HG02973 (cell line): ENCODE measurements at regions not wholly inside any gene's neighbourhood (a gene's known extent, or its start where the extent isn't known, plus 50 kb on each side); places are given as distances from the start of the nearest gene placed in this dataset.

Experiments
- ATAC-seq: cut with Tn5 transposase; IDR thresholded peaks from one replicate; pipeline ENCODE4 v1.9.1; 2021; ENCODE audit warnings: moderate library complexity; ENCODE audit not compliant: unreplicated experiment

DNA sequence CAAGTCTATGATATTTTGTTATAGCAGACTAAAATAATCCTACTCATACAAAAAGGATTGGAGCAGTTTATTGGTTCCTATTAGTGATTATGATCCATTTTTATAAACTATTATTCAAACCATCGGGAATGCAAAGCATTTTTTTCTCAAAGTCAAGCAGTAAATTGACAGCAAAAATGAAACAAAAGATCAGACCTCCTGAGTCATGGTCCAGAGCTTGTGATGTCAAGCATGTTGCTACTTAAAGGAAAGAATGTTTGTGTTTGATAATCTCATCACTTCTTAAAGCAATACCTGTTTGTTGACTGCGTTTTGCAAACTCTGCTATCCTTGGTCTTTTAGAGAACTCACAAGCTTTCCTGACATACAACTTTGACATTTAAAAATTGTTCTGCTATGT lies 204.4 kb downstream of the SAMD5 start:
- ATAC-seq, result no peak

DNA sequence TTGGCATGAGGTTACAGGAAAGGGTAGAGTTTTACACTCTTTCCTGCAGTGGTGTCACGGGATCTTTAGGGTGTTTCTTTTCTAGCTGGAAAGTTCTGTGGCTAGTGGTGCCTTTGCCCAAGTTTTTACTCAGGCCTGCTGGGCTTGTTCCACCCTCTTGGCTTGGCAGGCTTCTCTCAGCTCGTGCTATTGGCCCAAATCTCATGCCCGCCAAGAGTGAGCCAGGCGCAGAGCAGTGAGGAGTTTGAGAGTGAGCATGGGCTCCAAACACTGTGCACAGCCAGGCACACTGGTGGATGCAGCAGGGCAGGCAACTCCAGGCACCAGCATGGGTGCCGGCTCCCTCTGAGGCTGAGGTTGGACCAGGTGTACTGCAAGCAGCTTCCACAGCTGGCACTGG lies 206.5 kb downstream of the SAMD5 start:
- no peak for ATAC-seq

DNA sequence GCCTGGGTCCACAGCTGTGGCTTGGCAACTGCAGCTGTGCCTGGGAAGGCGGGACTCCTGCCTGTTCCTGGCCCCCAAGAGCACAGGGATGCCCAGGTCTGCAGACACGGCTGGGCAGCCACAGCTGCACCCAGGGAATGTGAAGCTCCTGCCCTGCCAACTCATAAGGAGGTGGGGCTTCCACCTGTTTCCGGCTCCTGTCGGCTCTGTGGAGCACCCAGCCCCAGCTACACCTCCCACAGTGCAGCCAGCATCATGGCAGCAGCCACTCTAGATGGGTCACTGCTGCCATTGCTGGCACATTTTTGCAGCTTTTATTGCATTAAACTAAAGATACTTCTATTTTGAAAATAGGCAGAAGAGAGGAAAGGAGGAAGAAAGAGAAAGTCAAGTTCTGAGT lies 207.9 kb downstream of the SAMD5 start:
- no peak for ATAC-seq

DNA sequence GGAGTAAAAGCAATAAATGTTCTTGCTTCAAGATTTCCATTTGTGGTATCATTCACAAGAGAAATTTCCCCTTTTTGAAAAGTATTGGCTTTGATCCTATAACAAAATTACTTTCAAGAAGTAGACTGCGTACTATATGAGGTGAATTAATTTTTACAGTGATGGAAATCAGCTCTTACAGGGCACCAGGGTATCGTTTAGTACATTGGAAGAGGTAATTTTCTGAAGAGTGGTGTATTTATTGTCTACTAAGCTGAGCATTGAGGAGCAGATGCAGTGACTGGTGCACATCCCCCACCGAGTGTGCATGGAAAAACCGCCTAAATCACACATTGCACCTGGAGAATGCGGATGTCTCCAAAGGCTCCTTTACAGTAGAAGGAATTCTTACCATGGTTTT lies 209.5 kb downstream of the SAMD5 start:
- ATAC-seq, result no peak

DNA sequence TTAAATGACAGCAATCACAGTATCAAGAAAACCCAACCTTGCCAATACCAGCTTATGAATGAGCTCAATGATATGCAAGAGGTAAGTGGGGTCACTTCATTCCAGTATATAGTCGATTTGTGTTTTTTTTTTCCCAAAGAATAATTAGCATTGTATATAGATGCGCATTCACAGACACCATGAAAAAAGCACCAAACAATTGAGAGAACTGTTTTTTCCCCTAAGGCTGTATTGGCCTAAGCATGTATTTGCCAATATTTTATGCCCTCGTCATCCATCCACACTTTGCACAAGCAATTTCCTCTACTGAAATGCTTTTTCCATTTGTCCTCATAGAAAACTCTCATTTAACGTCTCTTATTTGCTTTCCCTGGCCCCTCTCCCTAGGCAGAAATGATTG lies 213.7 kb downstream of the SAMD5 start:
- ATAC-seq, result no peak

DNA sequence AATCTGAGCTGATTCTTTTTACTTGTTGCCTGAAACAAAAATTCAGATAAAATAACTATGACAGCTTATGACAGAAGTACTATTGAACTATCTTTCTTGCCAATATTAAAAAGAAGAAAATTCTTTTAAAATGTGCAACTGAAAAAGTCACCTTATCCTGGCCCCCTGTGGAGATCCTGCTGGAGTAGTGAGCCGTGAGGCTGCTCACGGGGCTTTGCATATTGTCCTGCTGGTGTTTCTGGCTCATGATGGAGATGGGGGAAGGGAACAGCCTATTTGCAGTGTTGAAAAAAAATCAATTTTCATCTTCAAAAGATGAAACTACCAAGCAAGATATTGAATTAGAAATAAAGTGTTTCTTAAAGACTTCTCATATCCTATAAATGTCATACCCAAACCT lies 216.0 kb downstream of the SAMD5 start:
- ATAC-seq, result no peak

DNA sequence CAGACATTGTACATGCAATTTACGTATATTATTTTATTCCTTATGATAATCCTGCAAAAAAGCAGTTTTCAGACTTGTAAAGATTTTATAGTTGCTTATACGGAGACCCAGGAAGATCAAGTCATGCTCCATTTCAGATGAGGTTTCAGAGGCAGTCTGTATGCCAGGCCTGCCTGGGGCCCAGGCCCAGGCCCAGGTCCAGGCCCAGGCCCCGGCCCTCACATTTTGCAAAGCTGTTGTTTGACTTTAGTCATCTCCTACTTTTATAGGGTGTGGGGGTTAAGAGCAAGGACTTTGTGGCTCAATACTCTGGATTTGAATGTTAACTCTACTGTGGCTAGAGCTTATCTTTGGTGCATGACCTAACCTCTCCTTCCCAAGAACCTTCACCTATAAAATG lies 217.9 kb downstream of the SAMD5 start:
- no peak for ATAC-seq

DNA sequence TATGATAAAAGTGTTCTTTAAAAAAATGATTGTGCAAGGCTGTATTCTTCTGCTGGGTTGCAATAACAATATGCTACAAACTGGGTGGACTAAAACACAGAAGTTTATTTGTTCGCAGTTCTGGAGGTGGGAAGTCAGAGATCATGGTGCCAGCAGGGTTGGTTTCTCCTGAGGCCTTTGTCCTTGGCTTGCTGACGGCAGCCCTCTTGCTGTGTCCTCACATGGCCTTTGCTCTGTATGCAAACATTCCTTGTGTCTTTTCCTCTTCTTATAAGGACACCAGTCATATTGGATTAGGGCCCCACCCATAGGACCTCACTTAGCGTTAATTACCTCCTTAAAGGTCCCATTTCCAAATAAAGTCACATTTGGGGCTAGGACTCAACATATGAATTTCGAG lies 220.4 kb downstream of the SAMD5 start:
- ATAC-seq, result no peak

DNA sequence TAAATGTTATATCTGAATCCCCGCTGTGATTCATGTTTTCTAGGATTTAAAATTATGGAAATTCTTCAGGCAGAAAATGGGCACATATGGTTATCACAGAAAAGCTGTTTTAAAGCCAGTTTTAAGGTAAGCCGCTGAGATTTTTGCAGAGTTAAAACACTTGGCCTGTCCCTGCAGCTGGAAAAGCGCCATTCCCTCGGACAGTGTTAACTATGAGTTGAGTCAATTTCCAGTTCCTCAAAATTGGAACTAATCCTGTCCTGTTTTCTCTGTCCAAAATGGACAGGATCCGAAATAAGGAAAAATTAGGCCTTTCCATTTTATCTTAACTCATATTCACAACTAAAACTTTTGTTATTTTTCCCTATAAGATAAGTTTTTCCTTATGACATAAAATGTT lies 225.2 kb downstream of the SAMD5 start:
- no peak for ATAC-seq

DNA sequence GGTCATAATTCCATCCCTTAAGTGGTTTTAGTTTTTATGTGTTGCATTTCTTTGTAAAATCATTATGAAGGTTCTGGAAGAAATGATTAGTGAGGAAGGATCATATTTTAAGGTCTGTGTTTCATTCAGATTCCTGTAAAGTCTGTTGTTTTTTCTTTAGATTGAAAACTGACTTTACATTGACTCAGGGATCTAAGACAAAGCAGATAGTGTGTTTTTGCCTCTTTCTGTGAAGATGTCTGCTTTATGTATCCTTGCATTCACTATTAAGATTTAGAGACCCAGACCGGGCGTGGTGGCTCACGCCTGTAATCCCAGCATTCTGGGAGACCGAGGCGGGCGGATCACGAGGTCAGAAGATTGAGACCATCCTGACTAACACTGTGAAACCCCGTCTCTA lies 225.7 kb downstream of the SAMD5 start:
- no peak for ATAC-seq

DNA sequence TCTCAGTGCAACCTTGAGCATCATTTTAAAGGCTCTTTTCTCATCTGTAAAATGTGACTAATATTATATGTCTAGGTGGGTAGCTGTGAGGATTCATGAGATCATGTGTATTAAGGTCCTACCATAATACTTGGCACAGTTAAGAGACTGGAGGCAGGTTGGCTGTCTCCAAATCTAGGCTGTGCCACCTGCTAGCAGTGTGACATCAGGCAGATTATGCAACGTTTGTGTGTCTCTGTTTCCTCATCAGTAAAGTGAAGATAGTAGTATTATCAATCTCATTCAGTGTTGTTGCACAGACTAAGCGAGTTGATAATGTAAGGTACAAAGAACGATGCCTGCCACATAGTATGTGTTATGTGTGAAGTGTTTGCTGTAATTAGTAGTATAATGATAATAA lies 227.4 kb downstream of the SAMD5 start:
- no peak for ATAC-seq

DNA sequence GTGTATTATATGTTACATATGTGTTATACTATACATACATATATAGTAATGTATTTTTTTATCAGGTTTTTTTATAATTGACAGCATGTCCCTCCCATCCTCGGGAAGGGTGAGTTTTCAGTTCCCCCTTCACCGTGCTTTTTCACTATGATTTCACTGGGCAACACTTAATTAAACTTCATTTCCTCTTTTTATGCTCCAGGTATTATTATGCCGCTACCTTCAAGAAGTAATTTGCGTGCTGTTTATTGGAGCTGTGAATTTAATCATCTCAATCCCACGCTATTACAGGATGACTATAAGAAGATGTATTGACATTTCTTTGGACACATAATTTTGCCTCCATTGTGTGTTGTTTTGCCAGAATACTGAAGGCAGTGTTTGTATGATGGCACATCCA lies 228.6 kb downstream of the SAMD5 start:
- no peak for ATAC-seq

DNA sequence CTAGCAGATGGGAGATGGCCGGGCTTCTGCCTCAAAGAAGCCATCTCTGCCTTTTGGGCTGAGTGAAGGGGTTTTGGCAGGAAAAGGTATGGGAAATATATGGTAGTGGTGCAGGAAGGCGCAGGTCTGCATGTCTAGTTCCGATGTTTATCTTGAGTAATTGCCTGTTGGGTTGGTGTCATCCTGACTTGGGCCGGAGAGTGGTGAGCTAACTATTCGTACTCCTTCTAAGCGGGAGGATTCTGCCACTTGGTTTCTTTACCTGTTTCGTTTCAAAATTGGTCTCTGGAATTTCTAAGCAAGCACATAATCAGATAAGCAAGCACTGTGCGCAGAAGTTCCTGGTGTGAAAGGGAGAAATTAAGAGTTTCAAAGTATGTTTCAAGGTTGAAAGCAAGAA lies 229.6 kb downstream of the SAMD5 start:
- ATAC-seq, result no peak

DNA sequence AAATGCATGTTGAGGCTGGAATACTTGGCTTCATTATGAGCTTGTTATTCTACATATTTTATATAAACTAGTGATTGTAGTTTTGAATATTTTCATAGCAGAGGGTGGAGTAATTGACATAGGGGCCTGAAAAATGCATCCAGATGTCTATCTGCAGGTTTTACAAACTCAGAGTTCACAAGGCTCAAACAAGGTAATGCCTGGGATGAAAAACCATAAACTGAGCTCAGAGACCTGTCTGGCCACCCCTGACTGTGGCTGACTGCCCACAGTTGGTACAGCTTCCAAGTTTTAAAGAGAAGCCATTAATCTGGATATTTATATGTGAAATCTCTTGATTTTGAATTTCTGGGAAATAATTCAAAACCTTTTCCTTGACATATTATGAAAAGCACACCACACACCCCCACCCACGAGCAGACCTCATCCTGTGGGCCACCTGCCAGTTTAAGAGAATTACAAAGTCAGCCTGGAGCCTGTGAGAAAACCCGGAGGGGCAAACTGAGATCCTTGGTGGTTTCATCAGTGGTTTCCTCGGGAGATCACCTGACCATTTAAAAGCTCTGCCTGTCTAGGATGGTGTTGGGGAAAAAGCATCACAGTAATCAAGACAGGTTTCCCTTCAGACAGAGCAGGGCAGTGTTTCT lies 230.1 kb downstream of the SAMD5 start:
- ATAC-seq, result no peak

DNA sequence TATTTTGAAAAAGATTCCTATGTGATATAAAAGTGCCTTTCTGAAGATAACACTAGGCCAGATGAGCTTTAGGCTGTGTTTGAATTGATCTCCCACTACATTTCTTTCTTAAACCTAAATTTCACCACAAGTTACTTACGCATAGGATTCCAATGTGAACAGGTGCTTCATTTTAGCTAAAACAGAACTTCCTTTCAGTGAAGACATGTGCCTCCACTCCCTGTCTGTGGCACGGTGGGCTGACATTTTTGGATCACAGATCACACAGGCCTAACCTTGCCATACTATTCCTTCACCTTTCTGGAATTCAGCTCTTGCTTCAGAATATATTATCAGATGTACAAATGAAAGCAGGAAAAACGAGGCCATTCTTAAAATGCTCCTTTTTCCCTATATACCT lies 231.8 kb downstream of the SAMD5 start:
- ATAC-seq, result no peak

DNA sequence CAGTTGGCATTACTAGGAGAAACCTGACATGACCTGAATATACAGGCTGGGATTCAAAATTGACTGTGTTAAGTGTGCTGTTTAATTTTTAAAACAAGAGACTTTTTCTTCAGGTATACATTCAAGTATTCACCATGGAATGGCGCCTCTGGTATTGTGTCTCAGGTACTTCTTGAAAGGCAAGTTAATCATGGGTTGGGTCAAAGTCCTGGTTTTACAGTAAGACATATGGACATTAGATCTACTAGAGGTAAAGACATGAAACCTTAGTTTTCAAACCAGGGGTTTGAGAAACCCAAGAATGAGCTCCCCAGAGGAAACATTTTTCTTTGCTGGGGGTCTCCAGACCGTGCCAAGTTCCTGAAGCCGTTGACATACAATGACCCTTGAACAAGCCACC lies 232.4 kb downstream of the SAMD5 start:
- ATAC-seq, result no peak

DNA sequence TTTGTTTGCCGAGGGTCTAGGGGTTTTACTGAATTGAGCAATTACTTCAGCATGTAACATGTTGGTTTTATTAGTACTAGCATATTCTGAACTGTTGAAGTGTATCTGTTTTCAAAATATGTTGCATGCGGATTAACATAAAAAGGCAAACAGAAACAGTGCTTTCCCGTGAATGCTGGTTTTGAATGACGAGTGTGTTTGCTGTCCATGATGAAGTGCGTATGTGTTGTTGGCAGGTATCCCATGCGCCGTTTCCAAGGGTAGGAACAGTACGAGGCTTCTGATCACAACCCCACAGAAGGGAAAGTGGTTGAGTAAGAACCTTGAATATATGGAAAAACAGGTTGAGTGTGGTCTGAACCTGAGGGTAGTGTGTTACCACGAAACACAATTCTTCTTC lies 232.9 kb downstream of the SAMD5 start:
- ATAC-seq, result no peak

DNA sequence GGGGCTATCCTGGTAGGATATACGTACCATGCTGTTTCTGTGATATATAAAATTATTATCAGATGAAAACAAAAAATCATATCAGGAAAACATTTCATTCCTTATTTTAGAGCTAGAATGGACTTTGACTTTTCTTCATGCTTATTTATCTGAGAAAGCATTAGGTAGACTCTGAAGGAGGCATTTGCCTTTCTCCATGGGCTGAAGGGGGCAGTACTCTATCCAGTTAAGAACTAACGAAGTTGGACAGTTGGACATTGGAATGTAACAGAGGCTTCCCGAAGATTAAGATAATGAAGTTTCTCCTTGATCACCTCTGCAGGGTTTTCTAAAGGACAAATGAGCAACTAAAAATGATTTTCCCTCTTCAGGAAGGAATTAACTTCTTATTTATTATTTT lies 233.9 kb downstream of the SAMD5 start:
- no peak for ATAC-seq

DNA sequence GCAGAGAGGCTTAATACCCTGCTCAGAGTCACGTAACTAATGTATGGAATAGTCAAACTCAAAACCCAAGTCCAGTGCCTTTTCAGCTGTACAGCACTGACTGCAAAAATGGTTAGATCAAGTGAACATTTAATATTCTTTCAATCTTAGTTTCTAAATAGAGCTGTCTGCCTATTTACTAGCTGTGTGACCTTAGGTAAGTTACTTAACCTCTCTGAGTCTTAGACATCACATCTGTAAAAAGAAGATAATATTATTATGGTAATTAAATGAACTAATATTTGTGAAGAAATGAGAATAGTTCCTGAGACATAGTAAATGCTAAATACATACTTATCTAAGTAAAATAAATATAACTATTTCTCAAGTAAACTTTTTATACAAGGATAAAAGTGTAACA lies 235.5 kb downstream of the SAMD5 start:
- no peak for ATAC-seq

DNA sequence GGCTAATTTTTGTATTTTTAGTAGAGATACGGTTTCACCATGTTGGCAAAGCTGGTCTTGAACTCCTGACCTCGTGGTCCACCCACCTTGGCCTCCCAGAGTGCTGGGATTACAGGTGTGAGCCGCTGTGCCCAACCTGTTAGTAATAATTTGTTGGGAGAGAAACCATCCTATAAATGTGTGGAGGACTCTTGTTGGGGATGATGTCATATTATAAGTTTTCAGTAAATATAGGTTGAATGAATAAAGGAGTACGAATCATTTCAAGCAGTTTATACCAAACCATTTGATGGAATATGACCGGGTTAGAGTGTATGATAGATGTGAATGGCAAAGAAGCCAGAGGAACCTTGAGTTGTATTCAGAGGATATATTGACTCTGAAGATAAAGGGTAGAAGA lies 240.8 kb downstream of the SAMD5 start:
- no peak for ATAC-seq

DNA sequence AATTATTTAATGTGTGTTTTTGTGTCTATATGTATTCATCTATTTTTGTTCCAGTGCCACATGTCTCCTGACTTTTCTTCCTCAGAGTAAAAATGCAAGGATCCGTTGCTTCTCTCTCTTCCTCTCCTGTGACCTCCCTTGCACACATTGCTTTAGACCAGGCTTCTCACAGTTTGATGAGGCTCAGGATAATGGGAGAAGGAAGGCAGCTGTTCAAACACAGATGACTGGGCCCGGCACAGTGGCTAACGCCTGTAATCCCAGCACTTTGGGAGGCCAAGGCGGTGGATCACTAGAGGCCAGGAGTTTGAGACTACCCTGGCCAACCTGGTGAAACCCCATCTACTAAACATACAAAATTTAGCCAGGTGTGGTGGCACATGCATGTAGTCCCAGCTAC lies 241.9 kb downstream of the SAMD5 start:
- no peak for ATAC-seq

DNA sequence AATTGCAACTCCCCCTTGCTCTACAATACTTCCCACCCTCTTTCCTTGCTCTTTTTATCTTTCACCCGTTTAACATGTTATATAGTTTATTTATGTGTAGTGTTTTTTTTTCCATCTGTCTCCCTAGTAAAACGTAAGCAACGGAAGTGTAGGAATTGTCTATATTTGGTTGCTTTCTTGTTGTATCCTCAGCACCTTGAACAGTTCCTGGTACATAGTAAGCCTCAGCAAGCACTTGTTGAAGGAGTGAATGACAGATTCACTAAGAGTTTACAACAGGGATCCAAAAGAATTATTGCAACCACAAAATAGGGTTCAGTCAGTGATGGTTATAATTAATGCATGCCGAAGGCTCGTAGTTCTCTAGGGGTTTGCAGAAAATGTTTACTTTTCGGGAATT lies 242.7 kb downstream of the SAMD5 start:
- no peak for ATAC-seq

DNA sequence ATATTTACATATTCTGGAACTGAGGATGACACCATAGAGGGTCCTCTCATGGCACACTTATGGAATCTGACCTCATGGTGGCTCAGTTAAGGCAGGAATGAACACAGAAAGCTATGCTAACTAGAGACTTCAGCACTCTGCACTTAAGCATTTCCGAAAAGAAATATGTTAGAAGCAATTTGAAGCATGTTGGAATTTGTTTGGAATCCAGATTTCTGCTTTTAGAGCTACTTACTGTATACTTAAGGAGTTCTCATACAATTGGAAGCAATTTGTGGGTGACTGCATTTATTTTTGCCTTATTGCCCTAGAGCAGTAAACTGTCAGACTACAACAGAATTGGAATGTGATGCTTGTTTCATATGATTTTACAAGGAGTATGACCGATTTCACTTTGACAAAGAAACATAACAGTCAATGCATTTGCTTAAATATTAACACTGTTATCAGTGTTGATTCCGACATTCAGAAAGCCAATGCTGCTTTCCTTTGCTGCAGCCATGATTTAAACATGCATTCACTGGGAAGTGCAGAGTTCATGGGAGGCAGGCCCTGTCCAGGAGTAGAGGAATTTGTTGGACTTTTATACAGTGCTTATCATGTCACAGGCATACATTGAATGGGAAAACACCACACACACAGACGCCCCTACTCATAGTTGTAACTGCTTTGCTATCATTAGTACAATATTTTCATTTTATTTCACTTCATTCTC lies 244.4 kb downstream of the SAMD5 start:
- no peak for ATAC-seq
